ENCODE measurements at regions not wholly inside any gene's neighbourhood (a gene's known extent, or its start where the extent isn't known, plus 50 kb on each side); places are given as distances from the start of the nearest gene placed in this dataset.
"Not testable (repeated sequence)": the region's sequence is repeated elsewhere in the genome, so short reads cannot be mapped to it uniquely, and the experiment has no call there.

DNA sequence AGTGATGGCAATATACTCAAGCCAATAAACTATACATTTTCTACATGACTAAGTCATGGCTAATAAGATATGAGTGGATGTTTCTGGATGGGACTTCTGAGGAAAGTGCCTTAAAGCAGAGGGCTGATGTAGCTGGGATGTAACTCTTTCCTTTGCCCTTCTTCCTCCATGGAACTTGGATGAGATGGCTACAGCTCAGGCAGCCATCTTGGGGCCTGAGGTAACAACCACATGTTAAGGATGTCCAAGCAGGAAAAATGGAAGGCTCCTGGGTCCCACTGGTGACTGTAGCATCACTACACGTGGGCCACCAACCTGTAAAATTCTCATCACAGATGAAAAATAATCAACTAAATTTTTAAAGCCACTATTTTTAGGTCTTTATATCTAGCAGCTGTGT, 54.4 kb upstream of the GRIP1 start:
- H3K27ac ChIP-seq, result no peak overlapping the region
- no peak overlapping the region for H3K4me3 ChIP-seq

GRCh38 chr12:66733839-66734238, 55.0 kb upstream of the GRIP1 start:
- H3K27ac ChIP-seq, result no peak overlapping the region
- no peak overlapping the region for H3K4me3 ChIP-seq

- Histone ChIP-seq H3K4me3 (no peak overlapping the region), H3K27ac (no peak overlapping the region)
Measured at GRCh38 chr12:66735275-66735674, 56.4 kb upstream of the GRIP1 start.

DNA sequence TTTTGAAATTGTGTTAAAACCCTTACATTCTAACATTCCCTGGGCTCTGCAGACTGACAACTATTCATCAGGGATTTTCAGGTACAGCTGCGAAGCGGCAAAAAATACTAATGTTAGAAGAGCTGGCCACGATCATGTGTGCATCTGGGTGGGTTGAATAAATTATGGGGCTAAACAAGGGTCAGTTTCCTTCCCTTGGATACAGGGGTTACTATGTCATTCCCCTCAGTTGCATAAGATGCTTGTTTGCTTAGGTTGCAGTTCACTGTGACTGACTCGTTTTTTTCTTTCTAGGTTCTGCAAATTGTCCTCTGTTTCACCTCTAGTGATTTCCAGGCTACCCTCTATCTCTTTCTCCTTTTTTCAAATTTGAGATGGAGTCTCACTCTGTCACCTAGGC, 58.1 kb upstream of the GRIP1 start:
- Histone ChIP-seq H3K27ac (no peak overlapping the region), H3K4me3 (no peak overlapping the region)

- H3K27ac ChIP-seq, result no peak overlapping the region
- H3K4me3 ChIP-seq, result no peak overlapping the region
Measured at GRCh38 chr12:66739266-66739665, 60.4 kb upstream of the GRIP1 start.

DNA sequence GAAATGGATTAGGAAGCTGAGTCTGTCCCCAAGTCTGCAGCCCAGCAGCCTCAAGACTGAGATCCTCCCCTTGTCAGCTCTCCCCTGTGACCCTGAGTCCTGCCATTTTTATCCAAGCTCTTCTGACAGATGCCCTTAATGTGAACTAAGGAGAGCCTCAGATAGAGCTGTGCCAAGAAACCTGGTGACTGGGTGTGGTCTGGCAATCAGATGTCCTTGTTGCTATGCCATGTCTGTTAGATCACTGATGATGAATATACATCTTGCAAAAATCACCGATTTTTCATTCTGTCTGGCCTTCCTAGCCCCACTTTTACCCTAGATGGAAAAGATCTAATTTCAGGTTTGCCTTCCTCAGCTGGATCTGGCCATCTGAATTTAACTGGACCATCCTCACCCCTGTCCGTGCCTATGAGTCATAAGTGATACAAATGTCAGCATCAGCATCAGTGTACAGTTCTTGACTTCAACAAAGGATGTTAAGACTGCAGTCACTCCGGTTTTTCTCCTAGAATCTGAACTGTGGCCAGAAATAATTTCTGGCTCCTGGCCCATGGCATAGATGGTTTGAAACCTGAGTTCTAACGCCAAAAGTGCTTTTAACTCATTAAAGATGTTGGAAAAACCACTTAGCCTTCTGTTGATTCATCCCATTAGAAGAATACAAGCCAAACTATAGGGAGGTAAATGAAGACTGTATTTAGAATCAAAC, 61.2 kb upstream of the GRIP1 start:
- Histone ChIP-seq H3K4me3 (no peak overlapping the region), H3K27ac (no peak overlapping the region)

GRCh38 chr12:66740732-66741131, 61.9 kb upstream of the GRIP1 start:
- H3K27ac ChIP-seq, result no peak overlapping the region
- H3K4me3 ChIP-seq, result no peak overlapping the region

DNA sequence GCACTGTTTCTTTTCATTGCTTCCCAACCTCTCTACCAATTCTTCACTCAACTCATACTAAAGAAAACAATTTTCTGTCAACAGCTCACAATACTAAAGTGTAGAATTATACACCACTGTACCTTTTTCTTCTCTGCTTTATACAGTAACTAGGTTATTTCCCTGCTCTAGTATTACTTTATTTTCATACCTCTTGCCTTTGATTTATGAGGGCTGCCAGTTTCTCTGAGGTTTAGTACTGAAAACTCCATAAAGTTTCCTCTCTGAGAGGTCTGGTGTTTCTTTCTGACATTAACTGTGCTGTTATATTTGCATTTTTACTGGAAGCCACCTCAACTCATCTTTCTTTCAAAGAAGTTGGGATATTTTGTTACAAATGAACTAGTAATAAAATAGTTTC, 63.0 kb upstream of the GRIP1 start:
- H3K27ac ChIP-seq, result no peak overlapping the region
- H3K4me3 ChIP-seq, result no peak overlapping the region

- Histone ChIP-seq H3K4me3 (no peak overlapping the region), H3K27ac (no peak overlapping the region)
Measured at GRCh38 chr12:66742508-66743367, 63.9 kb upstream of the GRIP1 start.

- H3K4me3 ChIP-seq, result no peak overlapping the region
- H3K27ac ChIP-seq, result no peak overlapping the region
Measured at GRCh38 chr12:66744461-66744860, 65.6 kb upstream of the GRIP1 start.

DNA sequence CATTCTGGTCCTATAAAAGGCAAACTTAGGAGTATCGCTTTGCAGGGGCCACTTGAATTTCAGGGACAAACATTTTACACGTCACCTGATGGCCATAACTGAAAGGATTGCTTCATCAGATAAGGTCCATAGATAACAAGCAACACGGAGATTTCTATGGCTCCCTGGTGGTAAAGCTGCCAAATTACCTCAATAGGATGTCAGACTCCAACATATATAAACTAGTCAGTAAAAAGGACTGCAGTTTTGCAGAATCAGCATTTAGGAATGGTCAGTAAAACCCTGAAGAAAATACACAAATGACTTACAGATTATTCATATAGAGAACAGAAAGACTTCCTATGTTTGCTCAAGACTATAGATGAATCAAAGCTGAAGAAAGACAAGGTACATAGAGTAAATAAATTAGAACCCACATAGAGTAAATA, 66.1 kb upstream of the GRIP1 start:
- Histone ChIP-seq H3K27ac (no peak overlapping the region), H3K4me3 (no peak overlapping the region)

GRCh38 chr12:66746489-66747201, 67.8 kb upstream of the GRIP1 start:
- Histone ChIP-seq H3K4me3 (no peak overlapping the region), H3K27ac (no peak overlapping the region)

DNA sequence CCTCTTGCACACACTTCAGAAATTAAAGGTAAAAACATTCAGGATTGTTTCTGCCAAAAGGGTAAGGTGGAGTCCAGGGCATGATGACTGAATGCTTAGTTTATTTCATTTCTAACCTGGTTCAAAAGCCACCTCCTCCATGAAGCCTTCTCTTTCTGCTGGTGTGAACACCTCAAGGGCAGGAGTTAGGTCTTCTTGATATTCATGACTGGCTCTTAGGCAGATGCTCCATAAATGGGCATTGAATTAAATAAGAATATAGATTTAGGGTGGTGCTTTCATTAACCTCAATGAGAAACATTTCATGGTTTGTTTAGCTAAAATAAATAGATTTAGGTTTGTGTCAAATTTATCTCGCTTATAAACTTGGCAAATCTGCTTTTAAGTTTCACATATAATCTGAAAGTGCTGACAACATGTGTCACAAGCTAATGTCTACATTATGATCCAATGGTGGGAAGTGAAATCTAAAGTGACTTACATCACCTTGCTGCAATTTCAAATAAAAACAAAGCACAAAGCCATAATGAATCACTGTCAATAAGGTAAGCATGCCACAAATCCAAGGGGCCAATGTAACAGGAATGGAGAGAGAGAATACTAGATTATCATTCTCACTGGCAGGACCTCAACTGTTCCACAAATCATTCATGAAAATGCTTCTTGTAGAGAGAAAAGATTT, 72.7 kb upstream of the GRIP1 start:
- Histone ChIP-seq H3K4me3 (no peak overlapping the region), H3K27ac (no peak overlapping the region)

- H3K4me3 ChIP-seq, result no peak overlapping the region
Measured at GRCh38 chr12:66753810-66754209, 74.9 kb upstream of the GRIP1 start.

GRCh38 chr12:66755727-66756395, 77.0 kb upstream of the GRIP1 start:
- no peak overlapping the region for H3K27ac ChIP-seq
- no peak overlapping the region for H3K4me3 ChIP-seq

More at GRCh38 chr12:66753810-66754209, 74.9 kb upstream of the GRIP1 start:
- H3K27ac ChIP-seq, result no peak overlapping the region

GRCh38 chr12:66756631-66757030, 77.8 kb upstream of the GRIP1 start:
- Histone ChIP-seq H3K27ac (no peak overlapping the region), H3K4me3 (no peak overlapping the region)

GRCh38 chr12:66760122-66760521, 81.2 kb upstream of the GRIP1 start:
- H3K4me3 ChIP-seq, H3K27ac ChIP-seq: not testable (repeated sequence)

DNA sequence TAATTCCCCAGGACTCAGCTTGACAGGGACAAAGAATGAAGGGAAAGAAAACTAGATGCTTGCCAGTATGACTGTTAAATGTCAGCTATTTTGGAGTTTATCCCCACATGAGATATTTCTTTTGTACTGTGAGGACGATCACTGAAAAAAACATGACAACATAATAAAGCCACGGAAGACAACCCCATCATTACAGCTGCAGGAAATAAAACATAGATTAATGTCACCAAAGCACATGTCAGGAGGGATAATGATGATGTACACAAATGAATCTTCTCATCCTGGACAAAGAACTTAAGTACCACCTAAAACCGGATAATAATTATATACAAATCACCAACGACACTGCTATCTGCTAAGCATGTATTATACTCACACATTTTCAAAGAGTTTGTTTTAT, 84.6 kb upstream of the GRIP1 start:
- Histone ChIP-seq H3K4me3 (no peak overlapping the region), H3K27ac (no peak overlapping the region)

DNA sequence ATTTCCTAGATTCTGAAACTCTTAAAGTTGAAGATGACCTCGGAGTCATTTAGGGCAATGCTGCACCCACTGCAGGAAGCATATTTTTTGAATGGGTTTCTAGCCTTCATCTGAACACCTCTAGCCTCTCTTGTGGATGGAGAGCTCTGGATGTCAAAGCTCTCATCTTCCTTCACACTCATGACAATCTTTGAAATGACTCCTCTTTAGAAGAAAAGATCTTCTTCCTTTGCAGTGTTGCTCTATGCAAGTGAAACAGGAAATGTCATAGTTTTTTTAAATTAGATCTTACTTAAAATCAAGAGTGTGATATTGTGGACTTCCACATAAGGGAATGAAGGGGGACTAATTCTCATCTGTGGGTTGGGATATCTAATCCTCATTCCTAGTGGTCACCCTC, 86.3 kb upstream of the GRIP1 start:
- Histone ChIP-seq H3K27ac (no peak overlapping the region), H3K4me3 (no peak overlapping the region)

- no peak overlapping the region for H3K4me3 ChIP-seq
- no peak overlapping the region for H3K27ac ChIP-seq
Measured at GRCh38 chr12:66767536-66767935, 88.7 kb upstream of the GRIP1 start.

Data from skin epidermis (tissue), 12 donors.